Pancreas (tissue), 10 donors: ENCODE measurements at regions not wholly inside any gene's neighbourhood (a gene's known extent, or its start where the extent isn't known, plus 50 kb on each side); places are given as distances from the start of the nearest gene placed in this dataset.

Experiments
- ATAC-seq, 4 donors: fragments of 200-7000 bp; cut with Tn5 transposase; one replicate each; pipeline versions ENCODE4 v1.8.0 to v1.9.1; 2020; ENCODE audit warnings: mild to moderate bottlenecking in 4 of 4, moderate library complexity in 4 of 4
- DNase-seq, 6 donors: peaks; one replicate each; pipeline ENCODE4 v3.0.0-alpha.2; 2020
- FAIRE-seq: peaks from 2 replicates; lab custom pipeline; 2012; peaks lifted over from hg19 to GRCh38; lab: Jason Lieb, UNC
- H3K27ac ChIP-seq, 4 donors: fragments of 200-600 bp; sonication (generic); 1 replicate in 3 of 4; 2 replicates in 1 of 4; pipeline versions ENCODE4 v1.5.0 to v1.8.0; 2020
- H3K27me3 ChIP-seq, 4 donors: fragments of 200-600 bp; one replicate each; pipeline ENCODE4 v1.8.0; 2021
- H3K36me3 ChIP-seq, 3 donors: fragments of 200-600 bp; sonication (generic) in 1 of 3; one replicate each; pipeline versions ENCODE4 v1.5.0 to v1.8.0; 2020 to 2021
- H3K4me1 ChIP-seq, 3 donors: fragments of 200-600 bp; one replicate each; pipeline ENCODE4 v1.8.0; 2021
- H3K4me3 ChIP-seq, 4 donors: fragments of 200-600 bp; sonication (generic) in 2 of 4; one replicate each; pipeline versions ENCODE4 v1.5.0 to v1.8.0; 2020 to 2021
- H3K9me3 ChIP-seq, 4 donors: fragments of 200-600 bp; one replicate each; pipeline ENCODE4 v1.8.0; 2021
- CTCF ChIP-seq, 4 donors: fragments of 200-600 bp; sonication (generic) in 3 of 4; IDR thresholded peaks; one replicate each; pipeline versions ENCODE4 v1.5.0 to v1.8.0; 2021; ENCODE audit warnings: antibody characterized with exemption in 4 of 4
- WGBS, 2 donors: extraction: QIAGEN DNeasy Blood & Tissue Kit; methylation state at CpG; one replicate each; pipeline ENCODE4 v1.1.7; 2013; 5-methylcytosine and 5-hydroxymethylcytosine counted together
- intact Hi-C, 3 donors: fragments of 100-400 bp; cut with DNase I; formaldehyde crosslinking; loops; one replicate each; pipeline versions ENCODE4 v1.11.1 to v1.14.2; 2022
- donor health status: healthy with polysubstance abuse.
- donor health status: DM: no; HTN: no; CAD: no; lungs with moderate emphysema.
- donor health status: DM: no; HTN: no; CAD: no.
- donor health status: control.
- donor health status: control.
- donor health status: Bipolar disorder and iron deficiency.
- donor health status: DM: yes; HTN: yes; CAD: no.
- donor health status: DM: no; HTN: no; CAD: no.
- donor health status: DM: no; HTN: no; CAD: no.
- donor health status: DM: yes; HTN: yes; CAD: no.

GRCh38 chr1:239608469-239608868 lies 222.1 kb downstream of the CHRM3 start:
- Histone ChIP-seq H3K27me3 (no peaks in the 10 kb centered on the region), H3K27ac (no peak overlapping the region), H3K36me3 (no peaks in the 10 kb centered on the region), H3K4me1 (no peaks in the 10 kb centered on the region), H3K4me3 (no peak overlapping the region), H3K9me3 (no peaks in the 10 kb centered on the region)
- 92 to 94% methylated on average over 6 of the region's 6 CpGs for whole genome bisulfite sequencing, 2 donors
- no peak for TF ChIP-seq CTCF (IDR thresholded peaks at IDR 0.05)
- DNase-seq = no peak
- no peak for ATAC-seq
- intact Hi-C loops = no loop called here
- FAIRE-seq = no peak

- ATAC-seq (no peak), DNase-seq (no peak), FAIRE-seq (no peak)
- no peak for TF ChIP-seq CTCF (IDR thresholded peaks at IDR 0.05)
- Histone ChIP-seq H3K27me3 (no peaks in the 10 kb centered on the region), H3K4me1 (peaks cover 0 to 4% (median 0%) of the 10 kb centered on the region in 3 donors), H3K4me3 (no peak overlapping the region), H3K9me3 (no peaks in the 10 kb centered on the region), H3K27ac (no peak overlapping the region), H3K36me3 (no peaks in the 10 kb centered on the region)
- WGBS, 2 donors = 41 to 58% methylated on average over 1 of the region's 1 CpG
- intact Hi-C loops = no loop called here
These were observed 226.0 kb downstream of the CHRM3 start for GRCh38 chr1:239612379-239612778.

GRCh38 chr1:239616673-239617072 lies 230.3 kb downstream of the CHRM3 start:
- no peak overlapping the region for H3K4me3 ChIP-seq
- 20 to 38% methylated on average over 1 of the region's 1 CpG for WGBS, 2 donors
- intact Hi-C loops = no loop called here
- H3K36me3 ChIP-seq = no peaks in the 10 kb centered on the region
- DNase-seq = no peak
- no peaks in the 10 kb centered on the region for H3K9me3 ChIP-seq
- H3K27me3 ChIP-seq = no peaks in the 10 kb centered on the region
- no peak for FAIRE-seq
- ATAC-seq = peak in 1 of 4 donors; percentile 29
- no peak overlapping the region for H3K27ac ChIP-seq
- H3K4me1 ChIP-seq = peaks cover 0 to 4% (median 0%) of the 10 kb centered on the region in 3 donors
- TF ChIP-seq CTCF (IDR thresholded peaks at IDR 0.05) = no peak

GRCh38 chr1:239617259-239617658 lies 230.9 kb downstream of the CHRM3 start:
- H3K4me1 ChIP-seq = peaks cover 0 to 4% (median 0%) of the 10 kb centered on the region in 3 donors
- ATAC-seq = no peak
- no peak for DNase-seq
- 80 to 86% methylated on average over 6 of the region's 6 CpGs for WGBS, 2 donors
- no peak for FAIRE-seq
- intact Hi-C loops = no loop called here
- H3K36me3 ChIP-seq = no peaks in the 10 kb centered on the region
- no peaks in the 10 kb centered on the region for H3K27me3 ChIP-seq
- no peak overlapping the region for H3K4me3 ChIP-seq
- no peak overlapping the region for H3K27ac ChIP-seq
- TF ChIP-seq CTCF (IDR thresholded peaks at IDR 0.05) = no peak
- no peaks in the 10 kb centered on the region for H3K9me3 ChIP-seq

GRCh38 chr1:239617731-239618130 lies 231.4 kb downstream of the CHRM3 start:
- H3K27ac ChIP-seq = no peak overlapping the region
- intact Hi-C loops = no loop called here
- no peak for FAIRE-seq
- 61 to 66% methylated on average over 5 of the region's 5 CpGs for WGBS, 2 donors
- no peak for TF ChIP-seq CTCF (IDR thresholded peaks at IDR 0.05)
- DNase-seq = no peak
- ATAC-seq = no peak
- H3K4me1 ChIP-seq = peaks cover 0 to 4% (median 0%) of the 10 kb centered on the region in 3 donors
- no peaks in the 10 kb centered on the region for H3K27me3 ChIP-seq
- no peaks in the 10 kb centered on the region for H3K36me3 ChIP-seq
- H3K9me3 ChIP-seq = no peaks in the 10 kb centered on the region
- no peak overlapping the region for H3K4me3 ChIP-seq
